GM21381 (cell line): ENCODE measurements at regions not wholly inside any gene's neighbourhood (a gene's known extent, or its start where the extent isn't known, plus 50 kb on each side); places are given as distances from the start of the nearest gene placed in this dataset.

Experiments used
- ATAC-seq: cut with Tn5 transposase; IDR thresholded peaks from one replicate; pipeline ENCODE4 v1.9.1; 2021; ENCODE audit warnings: mild to moderate bottlenecking, moderate library complexity; ENCODE audit not compliant: unreplicated experiment

- no peak for ATAC-seq
Measured at GRCh38 chr12:126464153-126464552, 1398.9 kb downstream of the AACS start.

GRCh38 chr12:126469211-126469610 is 1404.0 kb downstream of the AACS start:
- ATAC-seq: no peak

GRCh38 chr12:126474703-126475102 is 1409.5 kb downstream of the AACS start:
- ATAC-seq: no peak

DNA sequence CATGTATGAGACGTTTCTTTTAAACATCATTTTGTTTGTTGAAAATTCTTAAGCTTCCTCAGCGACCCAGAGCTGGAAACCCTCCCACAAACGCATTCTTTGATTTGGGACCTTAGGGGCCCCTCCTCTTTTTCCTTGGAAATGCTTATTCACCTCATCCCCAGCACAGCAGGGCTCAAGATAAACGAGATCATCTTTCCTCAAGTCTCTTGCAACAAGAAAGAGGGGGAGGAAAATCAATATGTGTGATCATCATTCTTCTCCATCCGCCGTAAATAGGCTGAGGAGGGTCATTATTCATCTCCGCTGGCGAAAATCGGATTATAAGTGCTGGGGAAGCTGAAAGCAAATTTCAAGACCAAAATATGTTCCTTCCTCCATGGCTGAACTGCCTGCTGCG is 1415.2 kb downstream of the AACS start:
- ATAC-seq: no peak

DNA sequence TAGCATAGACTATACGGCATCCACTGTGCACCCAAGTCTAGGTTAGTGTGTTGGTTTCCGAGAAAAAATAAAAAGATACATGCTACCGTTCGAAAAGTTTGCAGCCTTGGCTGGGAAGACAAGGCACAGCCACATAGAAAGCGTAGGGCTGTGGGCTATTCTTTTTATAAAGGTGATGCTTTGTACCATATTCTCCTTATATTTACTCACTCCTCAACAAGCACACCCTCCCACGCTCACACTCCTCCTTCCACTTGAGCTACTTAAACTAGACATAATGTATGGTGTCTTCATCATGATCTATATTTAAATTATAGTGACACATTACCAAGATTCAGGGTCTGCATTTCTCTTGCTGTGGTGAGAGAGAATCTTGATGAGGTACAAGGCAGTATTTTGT is 1416.5 kb downstream of the AACS start:
- ATAC-seq: no peak

DNA sequence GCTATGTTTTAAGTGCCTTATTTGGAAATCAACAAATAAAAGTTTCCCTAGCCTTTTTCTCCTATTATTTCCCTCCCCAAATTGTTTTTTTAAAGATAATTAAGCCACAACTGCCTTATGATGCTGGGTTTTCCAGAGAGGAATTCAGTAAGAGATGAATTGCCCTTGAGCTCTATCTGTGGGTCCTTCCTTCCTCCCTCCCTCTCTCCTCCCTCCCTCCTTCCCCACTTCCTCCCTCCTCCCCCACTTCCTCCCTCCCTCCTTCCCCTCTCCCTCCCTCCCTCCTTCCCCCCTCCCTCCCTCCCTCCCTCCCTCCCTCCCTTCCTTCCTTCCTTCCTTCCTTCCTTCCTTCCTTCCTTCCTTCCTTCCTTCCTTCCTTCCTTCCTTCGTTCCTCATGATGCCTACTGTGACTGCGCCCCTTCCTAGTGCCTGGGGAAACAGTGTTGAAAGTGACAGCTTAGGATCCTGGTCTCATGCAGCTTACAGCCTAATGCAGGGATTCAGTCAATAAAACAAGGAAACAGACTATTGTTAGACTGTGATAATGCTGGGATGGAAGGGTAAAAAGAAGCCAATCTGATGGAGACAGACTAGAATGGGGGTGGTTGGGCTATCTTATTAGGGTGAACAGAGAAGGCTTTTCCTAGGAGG is 1417.1 kb downstream of the AACS start:
- ATAC-seq: no peak

DNA sequence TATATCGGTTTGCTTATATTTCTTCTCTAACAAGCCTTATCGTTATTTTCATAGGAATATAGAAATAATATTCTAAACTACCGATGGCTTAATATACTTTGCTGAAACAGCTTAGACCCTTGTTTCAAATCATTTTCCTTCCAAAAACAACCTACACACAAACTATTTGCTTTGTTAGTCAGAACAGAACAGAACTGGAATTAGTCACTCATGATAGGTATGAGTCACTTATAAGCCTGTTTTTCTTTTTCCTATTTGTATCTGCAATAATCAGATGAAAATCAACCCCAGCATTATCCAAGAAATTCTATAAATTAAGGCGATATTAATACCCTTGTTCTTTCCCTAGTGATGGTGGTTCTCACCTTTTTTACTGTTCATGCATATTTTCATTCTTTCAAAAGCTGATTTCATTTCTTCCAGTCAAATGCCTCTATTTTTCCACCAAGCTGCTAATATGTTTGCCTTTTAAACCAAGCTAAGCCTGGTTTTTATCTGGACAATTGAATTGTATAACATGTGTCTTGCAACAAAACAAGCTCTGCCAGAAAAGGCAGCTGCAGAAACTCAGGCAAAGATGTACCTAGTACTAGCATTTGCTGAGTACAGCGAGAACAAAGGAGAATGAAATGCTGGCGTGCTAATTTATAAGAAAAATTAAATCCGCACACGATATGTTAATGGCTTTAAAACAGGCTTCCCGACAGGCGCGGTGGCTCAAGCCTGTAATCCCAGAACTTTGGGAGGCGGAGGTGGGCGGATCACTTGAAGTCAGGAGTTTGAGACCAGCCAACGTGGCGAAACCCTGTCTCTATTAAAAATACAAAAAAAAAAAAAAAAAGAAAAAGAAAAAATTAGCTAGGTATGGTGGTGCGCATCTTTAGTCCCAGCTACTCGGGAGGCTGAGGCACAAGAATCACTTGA is 1418.2 kb downstream of the AACS start:
- no peak for ATAC-seq

- no peak for ATAC-seq
Measured at GRCh38 chr12:126487431-126487980, 1422.3 kb downstream of the AACS start.

DNA sequence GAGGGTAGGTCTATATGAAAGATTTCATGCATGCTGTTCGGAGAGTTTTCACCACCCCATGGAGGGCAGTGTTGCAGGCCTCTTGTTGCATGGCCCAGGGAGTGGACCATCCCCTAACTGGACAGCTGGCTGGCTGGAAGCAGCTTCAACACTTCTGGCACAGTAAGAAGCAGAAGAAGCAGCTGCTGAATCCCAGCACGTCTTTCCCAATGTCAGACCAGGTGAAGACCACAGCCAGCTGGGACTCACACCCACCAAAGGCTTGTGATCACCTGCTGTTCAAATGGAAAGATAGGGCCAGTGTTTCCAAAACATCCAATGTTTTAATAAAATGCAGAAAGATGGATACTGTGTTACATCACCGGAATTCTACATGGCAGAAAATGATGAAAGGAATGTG is 1423.6 kb downstream of the AACS start:
- ATAC-seq: no peak

- ATAC-seq: no peak
Measured at GRCh38 chr12:126492181-126492580, 1426.9 kb downstream of the AACS start.

DNA sequence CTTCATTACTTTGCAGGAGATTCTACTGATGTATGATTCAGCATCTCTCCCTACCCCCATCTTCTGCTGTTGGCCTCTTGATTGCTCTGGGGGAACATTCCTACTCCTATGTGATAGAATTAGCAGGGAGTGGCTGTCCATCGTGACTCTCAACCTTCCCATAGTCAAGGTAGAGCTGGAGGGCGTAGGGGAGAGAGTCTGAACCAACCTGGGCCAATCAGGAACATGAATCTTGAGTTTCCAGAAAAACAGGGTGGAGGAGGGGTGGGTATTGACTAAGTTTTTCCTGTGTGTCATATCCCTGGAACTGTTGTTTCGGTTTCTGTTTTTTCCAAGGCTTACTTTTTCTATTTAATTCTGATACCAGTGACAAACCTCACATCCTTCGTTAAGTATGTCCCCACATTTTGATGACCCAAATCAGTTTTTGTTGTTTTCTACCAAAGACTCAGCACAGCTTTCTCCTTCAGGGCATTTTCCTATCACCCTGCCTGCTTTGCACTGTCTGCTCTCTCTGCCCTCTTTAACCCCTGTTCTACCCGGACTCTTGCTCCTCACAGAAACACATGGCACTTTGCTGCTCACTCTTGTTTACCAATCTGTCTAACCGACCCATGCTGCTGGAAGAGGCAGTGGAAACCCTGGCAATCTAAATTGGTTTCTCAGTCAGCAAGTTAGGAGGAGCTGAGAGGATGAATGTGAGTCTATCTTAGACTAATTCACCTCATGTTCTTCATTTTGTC is 1428.3 kb downstream of the AACS start:
- no peak for ATAC-seq

DNA sequence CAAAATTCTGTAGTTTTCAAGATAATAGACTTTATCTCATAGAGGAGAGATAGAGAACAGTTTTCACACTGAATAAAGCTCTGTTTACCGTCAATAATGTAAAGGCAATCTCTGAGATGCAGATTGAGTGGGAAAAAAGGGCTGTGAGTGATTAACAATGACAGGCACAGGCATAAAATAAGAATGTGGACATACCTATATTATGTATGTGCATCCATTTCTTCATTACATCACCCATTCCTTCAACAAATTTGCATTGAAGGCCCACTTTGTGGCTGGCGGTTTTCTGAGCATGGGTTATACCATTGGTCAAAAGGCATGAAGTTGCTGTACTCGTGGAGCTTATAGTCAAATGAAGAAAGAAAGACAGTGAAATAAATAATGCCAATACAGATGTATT is 1431.0 kb downstream of the AACS start:
- no peak for ATAC-seq

DNA sequence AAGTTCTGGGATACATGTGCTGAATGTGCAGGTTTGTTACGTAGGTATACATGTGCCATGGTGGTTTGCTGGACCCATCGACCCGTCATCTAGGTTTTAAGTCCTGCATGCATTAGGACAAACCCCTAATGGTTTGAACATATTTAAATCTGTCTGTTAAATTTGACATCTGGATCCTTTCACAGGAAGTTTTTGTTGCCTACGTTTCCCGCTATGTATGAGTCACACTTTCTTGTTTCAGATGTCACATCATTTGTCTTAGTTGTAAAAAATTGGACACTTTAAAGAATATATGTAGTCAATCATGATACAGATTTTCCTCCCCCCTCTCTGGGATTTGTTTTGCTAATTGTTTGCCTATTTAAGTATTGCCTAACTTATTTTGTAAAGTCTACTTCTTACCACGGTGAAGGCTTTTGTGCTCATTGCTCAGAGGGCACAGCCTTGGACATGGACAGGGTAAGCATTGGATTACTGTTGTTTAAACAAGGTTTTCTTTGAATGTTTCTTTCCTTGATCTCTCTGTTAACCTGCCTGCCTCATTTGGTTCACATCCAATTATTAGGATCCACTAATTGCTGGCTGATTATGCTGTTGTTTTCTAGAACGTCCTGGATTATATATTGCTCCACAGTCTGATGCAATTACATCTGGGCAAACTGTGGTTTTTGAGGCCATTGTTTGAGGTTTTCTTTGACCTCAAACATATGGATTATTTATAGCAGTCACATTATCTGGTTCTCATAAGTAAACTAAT is 1441.4 kb downstream of the AACS start:
- ATAC-seq: no peak

DNA sequence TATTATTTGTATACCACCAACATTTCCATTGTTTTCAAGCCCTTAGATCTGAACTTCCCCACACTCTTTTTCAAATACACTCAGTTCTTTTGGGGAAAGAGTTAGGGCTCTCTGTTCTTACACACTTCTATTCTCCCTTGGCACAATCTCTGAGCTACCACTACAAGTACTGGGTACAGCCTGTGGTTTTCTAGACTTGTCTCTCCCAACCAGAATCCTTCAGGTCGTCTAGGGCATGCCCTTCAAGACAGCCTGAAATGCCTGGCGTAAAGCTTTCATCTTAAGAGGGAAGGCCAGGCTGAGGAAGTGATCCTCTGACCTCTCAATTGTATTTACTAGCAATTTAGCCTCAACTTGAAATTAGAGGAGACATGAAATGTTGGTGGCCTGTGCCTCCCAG is 1442.0 kb downstream of the AACS start:
- ATAC-seq: no peak

DNA sequence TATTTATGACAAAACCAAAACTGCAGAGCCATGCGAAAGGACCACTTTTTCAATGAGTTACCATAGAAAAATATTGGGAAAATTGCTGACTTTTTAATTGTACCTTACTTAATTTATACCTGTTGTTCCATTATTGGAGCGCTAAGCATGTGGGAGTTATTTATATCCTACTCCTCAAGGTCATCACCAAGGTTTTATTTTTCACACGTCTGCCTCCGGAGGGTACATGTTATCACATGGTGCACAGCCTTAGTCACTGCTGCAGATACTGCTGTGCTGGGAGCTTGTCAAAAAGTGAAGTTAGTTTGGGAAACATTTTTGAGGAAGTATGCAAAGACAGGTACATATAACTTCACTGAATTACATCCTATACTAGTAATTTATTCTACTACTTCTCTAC is 1444.3 kb downstream of the AACS start:
- ATAC-seq: no peak

- no peak for ATAC-seq
Measured at GRCh38 chr12:126510630-126511029, 1445.4 kb downstream of the AACS start.

- no peak for ATAC-seq
Measured at GRCh38 chr12:126512916-126513913, 1448.0 kb downstream of the AACS start.

DNA sequence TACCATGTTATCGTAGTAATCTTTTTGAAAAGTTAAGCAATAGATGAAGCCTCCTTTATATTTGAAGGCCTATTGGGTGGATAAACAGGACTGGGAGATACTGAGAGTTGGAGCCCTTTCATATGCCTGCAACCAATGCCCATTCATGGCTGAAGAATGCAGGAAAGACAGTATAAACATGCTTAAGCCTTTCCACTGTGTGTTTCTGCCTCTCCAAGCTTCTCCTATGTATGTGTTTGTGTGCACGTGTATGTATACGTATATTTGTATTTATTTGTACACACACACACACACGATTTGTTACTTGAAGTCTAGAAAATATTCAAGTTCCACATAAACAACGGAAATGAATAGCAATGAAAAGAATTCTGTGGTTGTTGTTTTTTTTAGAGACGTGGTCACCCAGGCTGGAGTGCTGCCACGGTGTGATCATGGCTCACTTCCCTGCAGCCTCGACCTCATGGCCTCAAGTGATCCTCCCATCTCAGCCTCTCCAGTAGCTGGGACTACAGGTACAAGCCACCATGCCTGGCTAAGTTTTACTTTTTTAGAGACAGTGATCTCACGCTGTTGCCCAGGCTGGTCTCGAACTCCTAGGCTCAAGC is 1453.5 kb downstream of the AACS start:
- ATAC-seq: no peak

GRCh38 chr12:126519833-126520232 is 1454.6 kb downstream of the AACS start:
- no peak for ATAC-seq
